Type B pancreatic cell (in vitro differentiated cells): ENCODE measurements at regions not wholly inside any gene's neighbourhood (a gene's known extent, or its start where the extent isn't known, plus 50 kb on each side); places are given as distances from the start of the nearest gene placed in this dataset.

Source experiments
- DNase-seq: peaks from one replicate; pipeline ENCODE4 v3.0.0; 2021; ENCODE audit warnings: mixed read lengths; ENCODE audit not compliant: unreplicated experiment; ENCODE audit errors: extremely low spot score
- H3K27ac Mint-ChIP-seq: 2 replicates; pipeline ENCODE4 v1.8.0; 2021; ENCODE audit warnings: mild to moderate bottlenecking, mixed read lengths
- H3K27me3 Mint-ChIP-seq: 2 replicates; pipeline ENCODE4 v1.8.0; 2021; ENCODE audit warnings: mixed read lengths
- H3K36me3 Mint-ChIP-seq: 2 replicates; pipeline ENCODE4 v1.8.0; 2021; ENCODE audit warnings: mixed read lengths
- H3K4me1 Mint-ChIP-seq: one replicate; pipeline ENCODE4 v1.8.0; 2021; ENCODE audit warnings: mixed read lengths; ENCODE audit not compliant: unreplicated experiment
- H3K4me3 Mint-ChIP-seq: 2 replicates; pipeline ENCODE4 v1.8.0; 2021; ENCODE audit warnings: mild to moderate bottlenecking, mixed read lengths
- H3K9me3 Mint-ChIP-seq: 2 replicates; pipeline ENCODE4 v1.8.0; 2021; ENCODE audit warnings: mixed read lengths
- TF ChIP-seq, protein P1 (sequence below): fragments of 200-600 bp; sonication (generic); conservative IDR thresholded peaks from 2 replicates; pipeline ENCODE4 v1.5.0; 2021; ENCODE audit warnings: antibody characterized with exemption, mild to moderate bottlenecking

- no peaks in the 10 kb centered on the region for H3K9me3 Mint-ChIP-seq
- H3K36me3 Mint-ChIP-seq: no peaks in the 10 kb centered on the region
- no peak overlapping the region for H3K4me3 Mint-ChIP-seq
- no peak for DNase-seq
- H3K27ac Mint-ChIP-seq: no peak overlapping the region
- no peaks in the 10 kb centered on the region for H3K27me3 Mint-ChIP-seq
- TF ChIP-seq, protein P1, sequence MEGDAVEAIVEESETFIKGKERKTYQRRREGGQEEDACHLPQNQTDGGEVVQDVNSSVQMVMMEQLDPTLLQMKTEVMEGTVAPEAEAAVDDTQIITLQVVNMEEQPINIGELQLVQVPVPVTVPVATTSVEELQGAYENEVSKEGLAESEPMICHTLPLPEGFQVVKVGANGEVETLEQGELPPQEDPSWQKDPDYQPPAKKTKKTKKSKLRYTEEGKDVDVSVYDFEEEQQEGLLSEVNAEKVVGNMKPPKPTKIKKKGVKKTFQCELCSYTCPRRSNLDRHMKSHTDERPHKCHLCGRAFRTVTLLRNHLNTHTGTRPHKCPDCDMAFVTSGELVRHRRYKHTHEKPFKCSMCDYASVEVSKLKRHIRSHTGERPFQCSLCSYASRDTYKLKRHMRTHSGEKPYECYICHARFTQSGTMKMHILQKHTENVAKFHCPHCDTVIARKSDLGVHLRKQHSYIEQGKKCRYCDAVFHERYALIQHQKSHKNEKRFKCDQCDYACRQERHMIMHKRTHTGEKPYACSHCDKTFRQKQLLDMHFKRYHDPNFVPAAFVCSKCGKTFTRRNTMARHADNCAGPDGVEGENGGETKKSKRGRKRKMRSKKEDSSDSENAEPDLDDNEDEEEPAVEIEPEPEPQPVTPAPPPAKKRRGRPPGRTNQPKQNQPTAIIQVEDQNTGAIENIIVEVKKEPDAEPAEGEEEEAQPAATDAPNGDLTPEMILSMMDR: no peak
- H3K4me1 Mint-ChIP-seq: no peaks in the 10 kb centered on the region
These were observed 511.9 kb upstream of the HTR2A start for GRCh38 chr13:47408546-47409319.

GRCh38 chr13:47407808-47408207 lies 511.0 kb upstream of the HTR2A start:
- Mint-ChIP-seq H3K36me3 (no peaks in the 10 kb centered on the region), H3K27me3 (no peaks in the 10 kb centered on the region), H3K27ac (no peak overlapping the region), H3K4me3 (no peak overlapping the region), H3K4me1 (no peaks in the 10 kb centered on the region), H3K9me3 (no peaks in the 10 kb centered on the region)
- DNase-seq: no peak
- TF ChIP-seq, protein P1: no peak

DNA sequence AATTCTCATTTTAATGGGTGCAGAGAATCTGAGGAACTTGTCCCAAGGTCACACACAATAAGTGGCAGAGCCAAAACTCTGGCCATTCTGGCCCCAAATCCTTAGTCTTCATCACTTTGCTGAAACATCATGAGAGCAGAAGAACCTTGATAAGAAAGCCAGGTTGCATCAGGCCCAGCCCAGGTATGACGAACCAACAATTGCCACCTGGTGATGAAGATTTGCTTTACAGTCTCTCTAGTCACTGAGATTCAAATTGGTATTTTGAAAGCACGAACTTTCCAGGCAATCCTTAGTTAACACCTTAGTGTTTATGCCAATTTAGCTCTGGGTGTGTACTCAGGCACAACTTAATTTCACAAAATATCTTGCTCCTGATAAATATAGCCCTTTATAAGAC lies 502.7 kb upstream of the HTR2A start:
- H3K27ac Mint-ChIP-seq: no peak overlapping the region
- TF ChIP-seq, protein P1: no peak
- H3K27me3 Mint-ChIP-seq: no peaks in the 10 kb centered on the region
- no peaks in the 10 kb centered on the region for H3K4me1 Mint-ChIP-seq
- H3K9me3 Mint-ChIP-seq: no peaks in the 10 kb centered on the region
- no peak overlapping the region for H3K4me3 Mint-ChIP-seq
- DNase-seq: no peak
- no peaks in the 10 kb centered on the region for H3K36me3 Mint-ChIP-seq

GRCh38 chr13:47397739-47398138 lies 500.9 kb upstream of the HTR2A start:
- Mint-ChIP-seq H3K4me3 (no peak overlapping the region), H3K4me1 (no peaks in the 10 kb centered on the region), H3K27ac (no peak overlapping the region), H3K27me3 (no peaks in the 10 kb centered on the region), H3K36me3 (no peaks in the 10 kb centered on the region), H3K9me3 (no peaks in the 10 kb centered on the region)
- TF ChIP-seq, protein P1: no peak
- DNase-seq: no peak

DNA sequence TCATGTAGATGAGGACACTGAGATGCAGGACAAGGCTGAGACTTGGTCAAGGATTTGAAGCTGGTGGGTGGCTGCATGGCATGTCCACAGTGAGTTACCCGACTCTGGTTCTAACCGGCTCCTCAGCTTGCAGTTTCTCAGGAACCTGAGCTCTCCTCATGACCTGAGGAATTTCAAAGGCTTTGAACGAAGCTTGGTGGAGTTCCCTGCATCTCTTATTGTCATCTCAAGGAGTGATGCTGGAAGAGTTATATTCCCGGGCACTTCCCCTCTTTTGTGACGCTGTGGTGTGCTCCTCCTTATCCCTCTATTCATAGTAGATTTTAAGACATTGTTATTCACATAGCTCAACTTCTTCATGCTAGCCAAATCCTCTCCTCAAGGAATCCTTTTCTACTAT lies 500.1 kb upstream of the HTR2A start:
- no peaks in the 10 kb centered on the region for H3K4me1 Mint-ChIP-seq
- no peaks in the 10 kb centered on the region for H3K9me3 Mint-ChIP-seq
- no peak overlapping the region for H3K4me3 Mint-ChIP-seq
- no peaks in the 10 kb centered on the region for H3K27me3 Mint-ChIP-seq
- TF ChIP-seq, protein P1: no peak
- no peaks in the 10 kb centered on the region for H3K36me3 Mint-ChIP-seq
- H3K27ac Mint-ChIP-seq: no peak overlapping the region
- DNase-seq: no peak
